ENCODE measurements at regions not wholly inside any gene's neighbourhood (a gene's known extent, or its start where the extent isn't known, plus 50 kb on each side); places are given as distances from the start of the nearest gene placed in this dataset.

- no peak for DNase-seq (ENCODE audit: low read depth)
Observed at GRCh38 chr22:34055525-34056200, 135.4 kb upstream of the LARGE1 start.

- no peak for DNase-seq (ENCODE audit: low read depth)
Observed at GRCh38 chr22:34057726-34058125, 137.4 kb upstream of the LARGE1 start.

GRCh38 chr22:34064696-34065095, 144.4 kb upstream of the LARGE1 start:
- DNase-seq (ENCODE audit: low read depth) = no peak

GRCh38 chr22:34067031-34067430, 146.8 kb upstream of the LARGE1 start:
- DNase-seq (ENCODE audit: low read depth) = no peak

- DNase-seq (ENCODE audit: low read depth) = no peak
Observed at GRCh38 chr22:34068001-34068400, 147.7 kb upstream of the LARGE1 start.

- DNase-seq (ENCODE audit: low read depth) = no peak
Observed at GRCh38 chr22:34070051-34070450, 149.8 kb upstream of the LARGE1 start.

GRCh38 chr22:34070531-34070930, 150.3 kb upstream of the LARGE1 start:
- DNase-seq (ENCODE audit: low read depth) = no peak

- no peak for DNase-seq (ENCODE audit: low read depth)
Observed at GRCh38 chr22:34072585-34072984, 152.3 kb upstream of the LARGE1 start.

GRCh38 chr22:34080433-34080832, 160.2 kb upstream of the LARGE1 start:
- DNase-seq (ENCODE audit: low read depth) = no peak

GRCh38 chr22:34096770-34097169, 176.5 kb upstream of the LARGE1 start:
- DNase-seq (ENCODE audit: low read depth) = no peak

- no peak for DNase-seq (ENCODE audit: low read depth)
Observed at GRCh38 chr22:34099278-34099677, 179.0 kb upstream of the LARGE1 start.

GRCh38 chr22:34102633-34103032, 182.4 kb upstream of the LARGE1 start:
- DNase-seq (ENCODE audit: low read depth) = no peak

GRCh38 chr22:34105461-34106062, 185.3 kb upstream of the LARGE1 start:
- DNase-seq (ENCODE audit: low read depth) = no peak

GRCh38 chr22:34108168-34108567, 187.9 kb upstream of the LARGE1 start:
- no peak for DNase-seq (ENCODE audit: low read depth)

GRCh38 chr22:34111210-34111824, 191.0 kb upstream of the LARGE1 start:
- peak; percentile 1 for DNase-seq (ENCODE audit: low read depth)

- DNase-seq (ENCODE audit: low read depth) = no peak
Observed at GRCh38 chr22:34113381-34113780, 193.1 kb upstream of the LARGE1 start.

- no peak for DNase-seq (ENCODE audit: low read depth)
Observed at GRCh38 chr22:34114406-34114805, 194.1 kb upstream of the LARGE1 start.

- DNase-seq (ENCODE audit: low read depth) = no peak
Observed at GRCh38 chr22:34115722-34116121, 195.4 kb upstream of the LARGE1 start.

- DNase-seq (ENCODE audit: low read depth) = no peak
Observed at GRCh38 chr22:34116126-34116525, 195.8 kb upstream of the LARGE1 start.

- DNase-seq (ENCODE audit: low read depth) = no peak
Observed at GRCh38 chr22:34122042-34122441, 201.8 kb upstream of the LARGE1 start.

- DNase-seq (ENCODE audit: low read depth) = no peak
Observed at GRCh38 chr22:34129691-34130486, 209.6 kb upstream of the LARGE1 start.

GRCh38 chr22:34135749-34136148, 215.5 kb upstream of the LARGE1 start:
- DNase-seq (ENCODE audit: low read depth) = no peak

GRCh38 chr22:34150023-34150422, 229.7 kb upstream of the LARGE1 start:
- no peak for DNase-seq (ENCODE audit: low read depth)

Data from renal cortical epithelial cell (primary cell).